Neural cell (in vitro differentiated cells): ENCODE measurements at regions not wholly inside any gene's neighbourhood (a gene's known extent, or its start where the extent isn't known, plus 50 kb on each side); places are given as distances from the start of the nearest gene placed in this dataset.

Source experiments
- EZH2 ChIP-seq: fragments of 200-600, 300-800 bp; shearing (Covaris generic), sonication (generic); IDR thresholded peaks from 2 replicates; pipeline ENCODE4 v1.6.1; 2014; ENCODE audit warnings: antibody characterized with exemption, low read length, borderline replicate concordance, mild to moderate bottlenecking; ENCODE audit not compliant: insufficient read depth, poor library complexity, severe bottlenecking
- MXI1 ChIP-seq: fragments of 450-650 bp; conservative IDR thresholded peaks from 2 replicates; pipeline ENCODE4 v1.6.1; 2014; ENCODE audit warnings: antibody characterized with exemption, mild to moderate bottlenecking; ENCODE audit not compliant: poor library complexity, severe bottlenecking
- POLR2AphosphoS5 ChIP-seq: IDR thresholded peaks from 2 replicates; pipeline ENCODE4 v1.6.1; 2012
- TAF1 ChIP-seq: IDR thresholded peaks from 2 replicates; pipeline ENCODE4 v1.6.1; 2012; ENCODE audit warnings: low read depth
- TF ChIP-seq, protein P1 (sequence below): fragments of 450-650 bp; IDR thresholded peaks from 2 replicates; pipeline ENCODE4 v1.5.1; 2014; ENCODE audit warnings: antibody characterized with exemption, mild to moderate bottlenecking, moderate library complexity; ENCODE audit not compliant: poor library complexity, severe bottlenecking
- TF ChIP-seq, protein P2 (sequence below): IDR thresholded peaks from 2 replicates; pipeline ENCODE4 v1.6.1; 2012; ENCODE audit warnings: borderline replicate concordance

DNA sequence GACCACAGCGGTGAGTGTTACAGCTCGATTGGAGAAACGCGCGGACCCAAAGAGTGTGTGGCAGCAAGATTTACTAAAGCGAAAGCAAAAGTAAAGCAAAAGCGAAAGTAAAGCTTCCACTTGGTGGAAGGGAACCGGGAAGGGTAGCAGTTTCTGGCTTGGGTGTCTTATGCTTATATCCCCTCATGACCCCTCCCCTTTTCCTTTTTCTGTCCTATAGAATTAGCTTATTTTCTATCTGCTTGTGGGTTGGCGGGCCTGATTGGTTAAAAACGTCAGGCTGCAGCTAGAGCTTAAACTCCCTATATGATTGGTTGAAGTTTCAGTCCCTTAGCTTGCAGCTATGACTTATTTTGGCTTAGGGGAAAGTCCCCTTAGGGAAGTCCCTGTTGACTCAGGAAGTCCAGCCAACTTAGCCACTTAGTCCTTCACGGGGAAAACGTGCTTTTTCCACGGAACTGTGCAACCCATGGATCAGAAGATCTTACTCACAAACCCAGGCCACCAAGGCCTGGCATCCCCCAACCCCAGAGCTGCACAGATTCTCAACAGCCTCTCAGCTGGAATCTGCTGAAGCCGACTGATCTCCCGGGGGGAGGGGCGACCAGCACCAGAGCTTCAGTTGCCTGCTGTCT, 114.2 kb upstream of the ADAMTS16 start:
- TF ChIP-seq, protein P1, sequence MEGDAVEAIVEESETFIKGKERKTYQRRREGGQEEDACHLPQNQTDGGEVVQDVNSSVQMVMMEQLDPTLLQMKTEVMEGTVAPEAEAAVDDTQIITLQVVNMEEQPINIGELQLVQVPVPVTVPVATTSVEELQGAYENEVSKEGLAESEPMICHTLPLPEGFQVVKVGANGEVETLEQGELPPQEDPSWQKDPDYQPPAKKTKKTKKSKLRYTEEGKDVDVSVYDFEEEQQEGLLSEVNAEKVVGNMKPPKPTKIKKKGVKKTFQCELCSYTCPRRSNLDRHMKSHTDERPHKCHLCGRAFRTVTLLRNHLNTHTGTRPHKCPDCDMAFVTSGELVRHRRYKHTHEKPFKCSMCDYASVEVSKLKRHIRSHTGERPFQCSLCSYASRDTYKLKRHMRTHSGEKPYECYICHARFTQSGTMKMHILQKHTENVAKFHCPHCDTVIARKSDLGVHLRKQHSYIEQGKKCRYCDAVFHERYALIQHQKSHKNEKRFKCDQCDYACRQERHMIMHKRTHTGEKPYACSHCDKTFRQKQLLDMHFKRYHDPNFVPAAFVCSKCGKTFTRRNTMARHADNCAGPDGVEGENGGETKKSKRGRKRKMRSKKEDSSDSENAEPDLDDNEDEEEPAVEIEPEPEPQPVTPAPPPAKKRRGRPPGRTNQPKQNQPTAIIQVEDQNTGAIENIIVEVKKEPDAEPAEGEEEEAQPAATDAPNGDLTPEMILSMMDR: no peak
- TF ChIP-seq POLR2AphosphoS5 (no peak), TAF1 (no peak), EZH2 (no peak), MXI1 (no peak)
- TF ChIP-seq, protein P2, sequence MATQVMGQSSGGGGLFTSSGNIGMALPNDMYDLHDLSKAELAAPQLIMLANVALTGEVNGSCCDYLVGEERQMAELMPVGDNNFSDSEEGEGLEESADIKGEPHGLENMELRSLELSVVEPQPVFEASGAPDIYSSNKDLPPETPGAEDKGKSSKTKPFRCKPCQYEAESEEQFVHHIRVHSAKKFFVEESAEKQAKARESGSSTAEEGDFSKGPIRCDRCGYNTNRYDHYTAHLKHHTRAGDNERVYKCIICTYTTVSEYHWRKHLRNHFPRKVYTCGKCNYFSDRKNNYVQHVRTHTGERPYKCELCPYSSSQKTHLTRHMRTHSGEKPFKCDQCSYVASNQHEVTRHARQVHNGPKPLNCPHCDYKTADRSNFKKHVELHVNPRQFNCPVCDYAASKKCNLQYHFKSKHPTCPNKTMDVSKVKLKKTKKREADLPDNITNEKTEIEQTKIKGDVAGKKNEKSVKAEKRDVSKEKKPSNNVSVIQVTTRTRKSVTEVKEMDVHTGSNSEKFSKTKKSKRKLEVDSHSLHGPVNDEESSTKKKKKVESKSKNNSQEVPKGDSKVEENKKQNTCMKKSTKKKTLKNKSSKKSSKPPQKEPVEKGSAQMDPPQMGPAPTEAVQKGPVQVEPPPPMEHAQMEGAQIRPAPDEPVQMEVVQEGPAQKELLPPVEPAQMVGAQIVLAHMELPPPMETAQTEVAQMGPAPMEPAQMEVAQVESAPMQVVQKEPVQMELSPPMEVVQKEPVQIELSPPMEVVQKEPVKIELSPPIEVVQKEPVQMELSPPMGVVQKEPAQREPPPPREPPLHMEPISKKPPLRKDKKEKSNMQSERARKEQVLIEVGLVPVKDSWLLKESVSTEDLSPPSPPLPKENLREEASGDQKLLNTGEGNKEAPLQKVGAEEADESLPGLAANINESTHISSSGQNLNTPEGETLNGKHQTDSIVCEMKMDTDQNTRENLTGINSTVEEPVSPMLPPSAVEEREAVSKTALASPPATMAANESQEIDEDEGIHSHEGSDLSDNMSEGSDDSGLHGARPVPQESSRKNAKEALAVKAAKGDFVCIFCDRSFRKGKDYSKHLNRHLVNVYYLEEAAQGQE: no peak
